SK-N-SH treated with all-trans-retinoic acid at 6 μM for 48 hours (cell line): ENCODE measurements at regions not wholly inside any gene's neighbourhood (a gene's known extent, or its start where the extent isn't known, plus 50 kb on each side); places are given as distances from the start of the nearest gene placed in this dataset.

Source experiments
- ATAC-seq: fragments of 200-7000 bp; cut with Tn5 transposase; 3 replicates; pipeline ENCODE4 v1.9.1; 2020; ENCODE audit warnings: mild to moderate bottlenecking, moderate library complexity
- ARNTL ChIP-seq: fragments of 450-650 bp; formaldehyde crosslinking; IDR thresholded peaks from 2 replicates; pipeline ENCODE4 v1.5.0; 2020; ENCODE audit warnings: low read depth, mild to moderate bottlenecking, moderate library complexity, borderline replicate concordance
- BACH2 ChIP-seq: fragments of 250-450 bp; sonication (Bioruptor Pico); IDR thresholded peaks from 2 replicates; pipeline ENCODE4 v1.9.0; 2021; ENCODE audit warnings: mild to moderate bottlenecking, borderline replicate concordance
- CREB5 ChIP-seq: fragments of 250-450 bp; sonication (Bioruptor Pico); IDR thresholded peaks from 2 replicates; pipeline ENCODE4 v1.5.1; 2020; ENCODE audit warnings: low read depth, mild to moderate bottlenecking, moderate library complexity
- CSDC2 ChIP-seq: fragments of 250-450 bp; sonication (Bioruptor Pico); IDR thresholded peaks from 2 replicates; pipeline ENCODE4 v1.5.0; 2020; ENCODE audit warnings: mild to moderate bottlenecking, moderate library complexity
- CSRNP3 ChIP-seq: fragments of 250-450 bp; sonication (Bioruptor Pico); IDR thresholded peaks from 2 replicates; pipeline ENCODE4 v1.5.1; 2021; ENCODE audit warnings: mild to moderate bottlenecking, moderate library complexity
- ESRRG ChIP-seq: fragments of 250-450 bp; sonication (Bioruptor Pico); IDR thresholded peaks from 2 replicates; pipeline ENCODE4 v1.6.1; 2021; ENCODE audit warnings: mild to moderate bottlenecking
- ISL1 ChIP-seq: fragments of 250-450 bp; sonication (Bioruptor Pico); IDR thresholded peaks from 2 replicates; pipeline ENCODE4 v2.1.2; 2022; ENCODE audit warnings: mild to moderate bottlenecking, moderate library complexity
- OSR1 ChIP-seq: fragments of 250-450 bp; sonication (Bioruptor Pico); IDR thresholded peaks from 2 replicates; pipeline ENCODE4 v1.8.0; 2022; ENCODE audit warnings: moderate library complexity, mild to moderate bottlenecking, inconsistent platforms
- POU6F1 ChIP-seq: fragments of 250-450 bp; sonication (Bioruptor Pico); IDR thresholded peaks from 2 replicates; pipeline ENCODE4 v1.8.0; 2021; ENCODE audit warnings: low read depth, mild to moderate bottlenecking, moderate library complexity, borderline replicate concordance
- PPARA ChIP-seq: fragments of 250-450 bp; sonication (Bioruptor Pico); IDR thresholded peaks from 2 replicates; pipeline ENCODE4 v1.5.0; 2020; ENCODE audit warnings: mild to moderate bottlenecking, borderline replicate concordance
- RARB ChIP-seq: fragments of 250-450 bp; sonication (Bioruptor Pico); IDR thresholded peaks from 2 replicates; pipeline ENCODE4 v1.8.0; 2021; ENCODE audit warnings: mild to moderate bottlenecking, moderate library complexity
- SNAI2 ChIP-seq: fragments of 250-450 bp; sonication (Bioruptor Pico); IDR thresholded peaks from 2 replicates; pipeline ENCODE4 v1.5.0; 2020; ENCODE audit warnings: mild to moderate bottlenecking, moderate library complexity
- TOX ChIP-seq: fragments of 250-450 bp; sonication (Bioruptor Pico); IDR thresholded peaks from 2 replicates; pipeline ENCODE4 v1.8.0; 2021; ENCODE audit warnings: mild to moderate bottlenecking, moderate library complexity, borderline replicate concordance
- TSHZ2 ChIP-seq: fragments of 250-450 bp; sonication (Bioruptor Pico); IDR thresholded peaks from 2 replicates; pipeline ENCODE4 v1.5.0; 2020; ENCODE audit warnings: mild to moderate bottlenecking, moderate library complexity
- ZC3H10 ChIP-seq: fragments of 250-450 bp; sonication (Bioruptor Pico); IDR thresholded peaks from 2 replicates; pipeline ENCODE4 v1.5.1; 2021; ENCODE audit warnings: mild to moderate bottlenecking, moderate library complexity
- ZFP3 ChIP-seq: fragments of 250-450 bp; sonication (Bioruptor Pico); IDR thresholded peaks from 2 replicates; pipeline ENCODE4 v1.5.0; 2020; ENCODE audit warnings: mild to moderate bottlenecking, moderate library complexity
- ZFP30 ChIP-seq: fragments of 450-650 bp; formaldehyde crosslinking; IDR thresholded peaks from 2 replicates; pipeline ENCODE4 v1.5.0; 2022; ENCODE audit warnings: mild to moderate bottlenecking, moderate library complexity
- ZNF565 ChIP-seq: fragments of 450-650 bp; formaldehyde crosslinking; conservative IDR thresholded peaks from 2 replicates; pipeline ENCODE4 v1.5.0; 2020; ENCODE audit warnings: low read depth, mild to moderate bottlenecking, moderate library complexity
- ZNF8 ChIP-seq: fragments of 450-650 bp; formaldehyde crosslinking; IDR thresholded peaks from 2 replicates; pipeline ENCODE4 v1.5.0; 2020; ENCODE audit warnings: mild to moderate bottlenecking, moderate library complexity
- TF ChIP-seq, protein P1 (sequence below): fragments of 250-450 bp; sonication (Bioruptor Pico); IDR thresholded peaks from 2 replicates; pipeline ENCODE4 v1.8.0; 2020; ENCODE audit warnings: mild to moderate bottlenecking, moderate library complexity, borderline replicate concordance

GRCh38 chr5:2465383-2465782 is 286.1 kb downstream of the IRX2 start:
- TF ChIP-seq TOX (CRISPR knock-in tag) (no peak), ISL1 (CRISPR knock-in tag) (no peak), RARB (CRISPR knock-in tag) (no peak), CSDC2 (CRISPR knock-in tag) (no peak), ZNF8 (CRISPR knock-in tag) (no peak), ESRRG (CRISPR knock-in tag) (no peak), SNAI2 (CRISPR knock-in tag) (no peak), CSRNP3 (CRISPR knock-in tag) (no peak)
- TF ChIP-seq, all 23 proteins: peak for 0
- ATAC-seq: no peak

- no peak for ATAC-seq
- TF ChIP-seq SNAI2 (CRISPR knock-in tag) (no peak), ZFP3 (CRISPR knock-in tag) (no peak), CSRNP3 (CRISPR knock-in tag) (no peak), PPARA (no peak), ZNF565 (CRISPR knock-in tag) (no peak), BACH2 (no peak), ARNTL (CRISPR knock-in tag) (no peak), TSHZ2 (CRISPR knock-in tag) (no peak), ZC3H10 (CRISPR knock-in tag) (no peak), TOX (CRISPR knock-in tag) (no peak), CREB5 (CRISPR knock-in tag) (no peak), POU6F1 (no peak), ZNF8 (CRISPR knock-in tag) (no peak), OSR1 (CRISPR knock-in tag) (no peak), ESRRG (CRISPR knock-in tag) (no peak), ZFP30 (CRISPR knock-in tag) (no peak)
- TF ChIP-seq, protein P1, sequence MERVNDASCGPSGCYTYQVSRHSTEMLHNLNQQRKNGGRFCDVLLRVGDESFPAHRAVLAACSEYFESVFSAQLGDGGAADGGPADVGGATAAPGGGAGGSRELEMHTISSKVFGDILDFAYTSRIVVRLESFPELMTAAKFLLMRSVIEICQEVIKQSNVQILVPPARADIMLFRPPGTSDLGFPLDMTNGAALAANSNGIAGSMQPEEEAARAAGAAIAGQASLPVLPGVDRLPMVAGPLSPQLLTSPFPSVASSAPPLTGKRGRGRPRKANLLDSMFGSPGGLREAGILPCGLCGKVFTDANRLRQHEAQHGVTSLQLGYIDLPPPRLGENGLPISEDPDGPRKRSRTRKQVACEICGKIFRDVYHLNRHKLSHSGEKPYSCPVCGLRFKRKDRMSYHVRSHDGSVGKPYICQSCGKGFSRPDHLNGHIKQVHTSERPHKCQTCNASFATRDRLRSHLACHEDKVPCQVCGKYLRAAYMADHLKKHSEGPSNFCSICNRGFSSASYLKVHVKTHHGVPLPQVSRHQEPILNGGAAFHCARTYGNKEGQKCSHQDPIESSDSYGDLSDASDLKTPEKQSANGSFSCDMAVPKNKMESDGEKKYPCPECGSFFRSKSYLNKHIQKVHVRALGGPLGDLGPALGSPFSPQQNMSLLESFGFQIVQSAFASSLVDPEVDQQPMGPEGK (CRISPR knock-in tag): no peak
These were observed 287.3 kb downstream of the IRX2 start for GRCh38 chr5:2464141-2464540.
